ENCODE measurements at regions not wholly inside any gene's neighbourhood (a gene's known extent, or its start where the extent isn't known, plus 50 kb on each side); places are given as distances from the start of the nearest gene placed in this dataset.

GRCh38 chr2:204019572-204020501, 83.3 kb downstream of the ICOS start:
- Histone ChIP-seq H3K4me2 (ENCODE audit: low read length) (no peak overlapping the region), H3K27me3 (ENCODE audit: control insufficient read depth, low read length) (no peaks in the 10 kb centered on the region), H3K79me2 (ENCODE audit: control insufficient read depth, low read length) (no peaks in the 10 kb centered on the region), H3K4me3 (ENCODE audit: low read length) (no peak overlapping the region), H3K36me3 (ENCODE audit: control insufficient read depth, low read length) (no peaks in the 10 kb centered on the region), H3K4me1 (ENCODE audit: control insufficient read depth, low read length) (no peaks in the 10 kb centered on the region), H3F3A (ENCODE audit: control insufficient read depth, insufficient read depth) (no peaks in the 10 kb centered on the region), H3K9me2 (replicated peaks; ENCODE audit: control insufficient read depth, low read length) (no peaks in the 10 kb centered on the region), H3K9me3 (ENCODE audit: control insufficient read depth, insufficient read depth, low read length) (no peaks in the 10 kb centered on the region), H3K27ac (ENCODE audit: low read depth, low read length) (no peak overlapping the region), H4K20me1 (ENCODE audit: control insufficient read depth, insufficient read depth, low read depth, low read length) (no peaks in the 10 kb centered on the region)
- TF ChIP-seq CTCF (IDR thresholded peaks at IDR 0.05; ENCODE audit: low read depth, low read length, poor library complexity, severe bottlenecking): no peak
- TF ChIP-seq EZH2phosphoT487 (IDR thresholded peaks at IDR 0.05; ENCODE audit: borderline replicate concordance, low read length): no peak

GRCh38 chr2:204021290-204022081, 84.9 kb downstream of the ICOS start:
- H4K20me1 ChIP-seq (ENCODE audit: control insufficient read depth, insufficient read depth, low read depth, low read length): no peaks in the 10 kb centered on the region
- no peaks in the 10 kb centered on the region for H3K4me1 ChIP-seq (ENCODE audit: control insufficient read depth, low read length)
- H3K9me3 ChIP-seq (ENCODE audit: control insufficient read depth, insufficient read depth, low read length): no peaks in the 10 kb centered on the region
- H3K36me3 ChIP-seq (ENCODE audit: control insufficient read depth, low read length): no peaks in the 10 kb centered on the region
- no peak overlapping the region for H3K4me3 ChIP-seq (ENCODE audit: low read length)
- no peaks in the 10 kb centered on the region for H3F3A ChIP-seq (ENCODE audit: control insufficient read depth, insufficient read depth)
- H3K9me2 ChIP-seq (replicated peaks; ENCODE audit: control insufficient read depth, low read length): no peaks in the 10 kb centered on the region
- H3K27ac ChIP-seq (ENCODE audit: low read depth, low read length): no peak overlapping the region
- no peaks in the 10 kb centered on the region for H3K79me2 ChIP-seq (ENCODE audit: control insufficient read depth, low read length)
- H3K4me2 ChIP-seq (ENCODE audit: low read length): no peak overlapping the region
- no peak for TF ChIP-seq CTCF (IDR thresholded peaks at IDR 0.05; ENCODE audit: low read depth, low read length, poor library complexity, severe bottlenecking)
- TF ChIP-seq EZH2phosphoT487 (IDR thresholded peaks at IDR 0.05; ENCODE audit: borderline replicate concordance, low read length): no peak
- H3K27me3 ChIP-seq (ENCODE audit: control insufficient read depth, low read length): no peaks in the 10 kb centered on the region

GRCh38 chr2:204022550-204022949, 86.0 kb downstream of the ICOS start:
- no peaks in the 10 kb centered on the region for H3K36me3 ChIP-seq (ENCODE audit: control insufficient read depth, low read length)
- H3K27ac ChIP-seq (ENCODE audit: low read depth, low read length): no peak overlapping the region
- H3K9me3 ChIP-seq (ENCODE audit: control insufficient read depth, insufficient read depth, low read length): no peaks in the 10 kb centered on the region
- TF ChIP-seq EZH2phosphoT487 (IDR thresholded peaks at IDR 0.05; ENCODE audit: borderline replicate concordance, low read length) (no peak), CTCF (IDR thresholded peaks at IDR 0.05; ENCODE audit: low read depth, low read length, poor library complexity, severe bottlenecking) (no peak)
- no peaks in the 10 kb centered on the region for H3F3A ChIP-seq (ENCODE audit: control insufficient read depth, insufficient read depth)
- no peaks in the 10 kb centered on the region for H3K79me2 ChIP-seq (ENCODE audit: control insufficient read depth, low read length)
- H3K9me2 ChIP-seq (replicated peaks; ENCODE audit: control insufficient read depth, low read length): no peaks in the 10 kb centered on the region
- H3K27me3 ChIP-seq (ENCODE audit: control insufficient read depth, low read length): no peaks in the 10 kb centered on the region
- no peaks in the 10 kb centered on the region for H4K20me1 ChIP-seq (ENCODE audit: control insufficient read depth, insufficient read depth, low read depth, low read length)
- H3K4me1 ChIP-seq (ENCODE audit: control insufficient read depth, low read length): no peaks in the 10 kb centered on the region
- H3K4me2 ChIP-seq (ENCODE audit: low read length): no peak overlapping the region
- no peak overlapping the region for H3K4me3 ChIP-seq (ENCODE audit: low read length)

Data from DOHH2 (cell line).